NB4 (cell line): ENCODE measurements at regions not wholly inside any gene's neighbourhood (a gene's known extent, or its start where the extent isn't known, plus 50 kb on each side); places are given as distances from the start of the nearest gene placed in this dataset.
"Not testable (repeated sequence)": the region's sequence is repeated elsewhere in the genome, so short reads cannot be mapped to it uniquely, and the experiment has no call there.

Experiments used
- DNase-seq: peaks from one replicate; pipeline ENCODE4 v3.0.0; 2010; ENCODE audit warnings: low read depth
- H3K4me3 ChIP-seq: one replicate; pipeline ENCODE4 v1.5.1; 2011; ENCODE audit warnings: mild to moderate bottlenecking, low read depth, low read length, moderate library complexity
- CTCF ChIP-seq: IDR thresholded peaks from one replicate; pipeline ENCODE4 v1.5.1; 2012; ENCODE audit warnings: low read depth, low read length
- MYC ChIP-seq: IDR thresholded peaks from 2 replicates; pipeline ENCODE4 v1.6.1; 2011; ENCODE audit warnings: low read depth, low read length
- POLR2A ChIP-seq: IDR thresholded peaks from 2 replicates; pipeline ENCODE4 v1.6.1; 2011; ENCODE audit warnings: mild to moderate bottlenecking; ENCODE audit not compliant: insufficient read length; ENCODE audit errors: extremely low read depth
- TF ChIP-seq, protein P1 (sequence below): IDR thresholded peaks from 2 replicates; pipeline ENCODE4 v1.6.1; 2011; ENCODE audit warnings: low read depth, low read length

GRCh38 chr4:116122124-116122523 is 963.3 kb downstream of the TRAM1L1 start:
- H3K4me3 ChIP-seq = no peak overlapping the region
- no peak for DNase-seq
- TF ChIP-seq POLR2A (no peak), CTCF (no peak), MYC (no peak)
- TF ChIP-seq, protein P1, sequence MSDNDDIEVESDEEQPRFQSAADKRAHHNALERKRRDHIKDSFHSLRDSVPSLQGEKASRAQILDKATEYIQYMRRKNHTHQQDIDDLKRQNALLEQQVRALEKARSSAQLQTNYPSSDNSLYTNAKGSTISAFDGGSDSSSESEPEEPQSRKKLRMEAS = no peak

DNA sequence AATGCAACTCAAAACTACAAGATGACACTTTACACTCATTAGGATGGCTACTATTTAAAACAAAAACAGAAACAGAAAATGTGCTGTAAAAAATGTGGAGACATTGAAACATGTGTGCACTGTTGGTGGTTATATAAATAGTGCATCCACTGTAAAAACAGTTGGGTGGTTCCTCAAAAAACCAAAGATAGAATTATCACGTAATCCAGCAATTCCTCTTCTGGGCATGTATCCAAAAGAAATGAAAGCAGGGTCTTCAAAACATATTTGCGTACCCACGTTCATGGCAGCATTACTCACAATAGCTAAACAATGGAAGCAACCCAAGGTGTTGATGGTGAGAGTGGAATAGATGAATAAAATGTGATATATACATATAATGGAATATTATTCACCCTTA is 967.2 kb downstream of the TRAM1L1 start:
- TF ChIP-seq CTCF (no peak), POLR2A (no peak), MYC (no peak)
- TF ChIP-seq, protein P1 = no peak
- DNase-seq = no peak
- H3K4me3 ChIP-seq = no peak overlapping the region

DNA sequence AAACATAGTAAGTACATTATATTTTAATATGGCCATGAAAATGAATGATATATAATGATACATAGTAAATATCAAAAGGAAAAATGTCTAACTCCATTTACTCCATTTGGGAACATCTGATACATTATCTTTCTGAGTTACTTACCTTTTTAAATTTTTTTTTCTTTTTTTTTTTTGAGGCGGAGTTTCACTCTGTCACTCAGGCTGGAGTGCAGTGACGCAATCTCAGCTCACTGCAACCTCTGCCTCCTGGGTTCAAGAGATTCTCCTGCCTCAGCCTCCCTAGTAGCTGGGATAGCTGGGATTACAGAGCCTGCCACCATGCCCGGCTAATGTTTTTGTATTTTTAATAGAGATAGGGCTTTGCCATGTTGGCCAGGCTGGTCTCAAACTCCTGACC is 972.5 kb downstream of the TRAM1L1 start:
- not testable (repeated sequence) for DNase-seq

GRCh38 chr4:116110713-116111112 is 974.7 kb downstream of the TRAM1L1 start:
- no peak for TF ChIP-seq POLR2A
- no peak for TF ChIP-seq MYC
- TF ChIP-seq CTCF = no peak
- TF ChIP-seq, protein P1 = no peak
- no peak overlapping the region for H3K4me3 ChIP-seq
- no peak for DNase-seq

More for the DNA sequence above, 972.5 kb downstream of the TRAM1L1 start:
- not testable (repeated sequence) for H3K4me3 ChIP-seq

DNA sequence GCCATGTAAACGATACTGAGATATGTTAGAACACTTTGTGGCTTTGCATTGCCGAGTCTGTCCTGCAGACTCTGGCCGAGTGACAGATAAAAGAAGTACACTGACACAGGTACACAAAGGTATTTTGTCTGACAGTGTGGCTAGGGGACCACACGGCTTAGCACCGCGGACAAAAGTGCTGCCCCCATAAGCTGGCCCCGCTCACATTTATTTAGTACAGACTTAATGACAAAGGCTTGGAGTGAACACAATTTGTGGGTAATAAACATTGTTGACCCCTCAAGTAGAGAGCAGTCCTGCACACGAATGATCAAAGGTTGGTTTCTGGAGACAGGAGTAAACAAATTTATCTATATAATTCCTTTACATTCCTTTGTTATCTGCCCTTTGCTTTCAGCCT is 976.8 kb downstream of the TRAM1L1 start:
- no peak for DNase-seq
- no peak for TF ChIP-seq CTCF
- TF ChIP-seq, protein P1 = no peak
- TF ChIP-seq POLR2A = no peak
- TF ChIP-seq MYC = no peak
- H3K4me3 ChIP-seq = no peak overlapping the region

DNA sequence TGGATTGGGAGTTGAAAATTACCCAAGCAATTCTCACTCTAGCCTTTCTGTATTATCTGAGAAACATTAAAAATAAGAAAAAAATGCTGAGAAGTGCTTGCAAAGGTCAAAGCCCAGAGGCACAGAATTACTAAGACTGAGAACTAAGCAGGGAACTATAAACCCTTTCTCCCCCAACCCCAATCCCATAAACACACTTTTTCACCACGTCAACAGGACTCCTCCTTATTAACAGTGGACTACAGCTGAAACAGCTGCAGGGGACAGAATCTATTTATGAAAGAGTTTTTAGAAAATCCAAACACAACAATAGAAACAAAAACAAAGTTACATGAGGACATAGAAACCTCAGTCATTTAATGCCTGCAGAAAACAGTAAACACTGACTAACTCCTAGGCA is 984.1 kb downstream of the TRAM1L1 start:
- no peak for TF ChIP-seq POLR2A
- no peak for TF ChIP-seq MYC
- TF ChIP-seq, protein P1 = no peak
- no peak for TF ChIP-seq CTCF
- no peak overlapping the region for H3K4me3 ChIP-seq
- DNase-seq = no peak
